ENCODE measurements at regions not wholly inside any gene's neighbourhood (a gene's known extent, or its start where the extent isn't known, plus 50 kb on each side); places are given as distances from the start of the nearest gene placed in this dataset.

- TF ChIP-seq TCF12 (IDR thresholded peaks at IDR 0.05; ENCODE audit: low read depth) (no peak), TAF1 (IDR thresholded peaks at IDR 0.05; ENCODE audit: low read depth) (no peak), USF1 (IDR thresholded peaks at IDR 0.05) (no peak), NFIC (IDR thresholded peaks at IDR 0.05) (no peak), TEAD4 (IDR thresholded peaks at IDR 0.05) (no peak), FOXM1 (IDR thresholded peaks at IDR 0.05; ENCODE audit: borderline replicate concordance, low read depth) (no peak), EGR1 (IDR thresholded peaks at IDR 0.05) (no peak), ZBTB7A (IDR thresholded peaks at IDR 0.05; ENCODE audit: low read depth) (no peak), RAD21 (IDR thresholded peaks at IDR 0.05; ENCODE audit: low read depth) (no peak), REST (IDR thresholded peaks at IDR 0.05; ENCODE audit: low read depth) (no peak)
Measured at GRCh38 chr3:174583396-174583795, 275.7 kb upstream of the NAALADL2 start.

GRCh38 chr3:174596447-174596982 lies 262.6 kb upstream of the NAALADL2 start:
- TF ChIP-seq EP300 (IDR thresholded peaks at IDR 0.05; ENCODE audit: borderline replicate concordance) = no peak
- TF ChIP-seq RAD21 (IDR thresholded peaks at IDR 0.05; ENCODE audit: low read depth) = no peak
- TF ChIP-seq TEAD4 (IDR thresholded peaks at IDR 0.05) = no peak
- no peak for TF ChIP-seq ZBTB7A (IDR thresholded peaks at IDR 0.05; ENCODE audit: low read depth)
- TF ChIP-seq TCF12 (IDR thresholded peaks at IDR 0.05; ENCODE audit: low read depth) = no peak
- no peak for TF ChIP-seq MAX (IDR thresholded peaks at IDR 0.05)
- no peak for TF ChIP-seq REST (IDR thresholded peaks at IDR 0.05; ENCODE audit: low read depth)
- no peak for TF ChIP-seq CREB1 (IDR thresholded peaks at IDR 0.05; ENCODE audit: low read depth)
- no peak for TF ChIP-seq NFIC (IDR thresholded peaks at IDR 0.05)
- TF ChIP-seq YY1 (IDR thresholded peaks at IDR 0.05; ENCODE audit: low read depth) = no peak
- TF ChIP-seq USF1 (IDR thresholded peaks at IDR 0.05) = no peak
- no peak for TF ChIP-seq CEBPB (IDR thresholded peaks at IDR 0.05)

GRCh38 chr3:174598885-174599439 lies 260.2 kb upstream of the NAALADL2 start:
- TF ChIP-seq TAF1 (IDR thresholded peaks at IDR 0.05; ENCODE audit: low read depth) (no peak), MAX (IDR thresholded peaks at IDR 0.05) (no peak), ZBTB7A (IDR thresholded peaks at IDR 0.05; ENCODE audit: low read depth) (no peak), NFIC (IDR thresholded peaks at IDR 0.05) (no peak), CREB1 (IDR thresholded peaks at IDR 0.05; ENCODE audit: low read depth) (no peak), EP300 (IDR thresholded peaks at IDR 0.05; ENCODE audit: borderline replicate concordance) (no peak), FOXM1 (IDR thresholded peaks at IDR 0.05; ENCODE audit: borderline replicate concordance, low read depth) (no peak), YY1 (IDR thresholded peaks at IDR 0.05; ENCODE audit: low read depth) (no peak), TCF12 (IDR thresholded peaks at IDR 0.05; ENCODE audit: low read depth) (no peak), EGR1 (IDR thresholded peaks at IDR 0.05) (no peak), USF1 (IDR thresholded peaks at IDR 0.05) (no peak), REST (IDR thresholded peaks at IDR 0.05; ENCODE audit: low read depth) (no peak)

- TF ChIP-seq MAX (IDR thresholded peaks at IDR 0.05) (no peak), TAF1 (IDR thresholded peaks at IDR 0.05; ENCODE audit: low read depth) (no peak), YY1 (IDR thresholded peaks at IDR 0.05; ENCODE audit: low read depth) (no peak), ZBTB7A (IDR thresholded peaks at IDR 0.05; ENCODE audit: low read depth) (no peak), TCF12 (IDR thresholded peaks at IDR 0.05; ENCODE audit: low read depth) (no peak), REST (IDR thresholded peaks at IDR 0.05; ENCODE audit: low read depth) (no peak), CEBPB (IDR thresholded peaks at IDR 0.05) (no peak), USF1 (IDR thresholded peaks at IDR 0.05) (no peak), NFIC (IDR thresholded peaks at IDR 0.05) (no peak), FOXM1 (IDR thresholded peaks at IDR 0.05; ENCODE audit: borderline replicate concordance, low read depth) (no peak), EP300 (IDR thresholded peaks at IDR 0.05; ENCODE audit: borderline replicate concordance) (no peak), EGR1 (IDR thresholded peaks at IDR 0.05) (no peak), TEAD4 (IDR thresholded peaks at IDR 0.05) (no peak), CREB1 (IDR thresholded peaks at IDR 0.05; ENCODE audit: low read depth) (no peak)
Measured at GRCh38 chr3:174613173-174613572, 246.0 kb upstream of the NAALADL2 start.
